ENCODE measurements at regions not wholly inside any gene's neighbourhood (a gene's known extent, or its start where the extent isn't known, plus 50 kb on each side); places are given as distances from the start of the nearest gene placed in this dataset.

- H3K79me2 ChIP-seq (ENCODE audit: control insufficient read depth in 1 of 2, insufficient read depth in 2 of 2, low read length in 2 of 2), result no peaks in the 10 kb centered on the region
- no peak overlapping the region for H3K56ac ChIP-seq (replicated peaks; ENCODE audit: insufficient read length, low read depth, low read length)
- no peak overlapping the region for H2BK15ac ChIP-seq (ENCODE audit: low read length)
- H3K23ac ChIP-seq (ENCODE audit: insufficient read length), result no peak overlapping the region
- no peak overlapping the region for H4K8ac ChIP-seq (ENCODE audit: extremely low read depth, insufficient read depth, low read length)
- no peaks in the 10 kb centered on the region for H3K23me2 ChIP-seq (ENCODE audit: low read depth, low read length)
- H3K18ac ChIP-seq (ENCODE audit: extremely low read depth, low read length), result no peak overlapping the region
- H2AK5ac ChIP-seq (ENCODE audit: low read depth, low read length), result no peak overlapping the region
- H2BK5ac ChIP-seq (ENCODE audit: low read depth, low read length), result no peak overlapping the region
- H4K20me1 ChIP-seq (replicated peaks in 1 of 2; ENCODE audit: control insufficient read depth in 1 of 2, insufficient read depth in 2 of 2, low read length in 2 of 2), result no peaks in the 10 kb centered on the region
- H3K4me3 ChIP-seq (ENCODE audit: extremely low read depth in 1 of 4, insufficient read depth in 2 of 4, low read depth in 3 of 4, low read length in 4 of 4), result no peak overlapping the region
- H2BK120ac ChIP-seq (replicated peaks; ENCODE audit: low read depth, low read length), result no peak overlapping the region
- H3K9ac ChIP-seq (replicated peaks in 1 of 4; ENCODE audit: extremely low read depth in 1 of 4, low read depth in 3 of 4, low read length in 3 of 4), result no peak overlapping the region
- H2AFZ ChIP-seq (ENCODE audit: low read length), result no peak overlapping the region
- H3K4me2 ChIP-seq (ENCODE audit: insufficient read depth in 1 of 2, low read depth in 2 of 2, low read length in 2 of 2), result no peak overlapping the region
- CTCF ChIA-PET (ENCODE audit: partially characterized antibody), result no interaction called here
- no peak overlapping the region for H2BK20ac ChIP-seq (ENCODE audit: low read length)
- H4K91ac ChIP-seq (replicated peaks; ENCODE audit: insufficient read length, low read length), result no peak overlapping the region
- H2BK12ac ChIP-seq (ENCODE audit: low read depth, low read length), result no peak overlapping the region
- no peaks in the 10 kb centered on the region for H3K27me3 ChIP-seq (replicated peaks in 1 of 4; ENCODE audit: control insufficient read depth in 3 of 4, extremely low read depth in 1 of 4, insufficient read depth in 3 of 4, low read length in 3 of 4)
- FAIRE-seq (no peak), DNase-seq (ENCODE audit: low read depth in 1 of 2, low spot score in 2 of 2) (no peak)
- no peak overlapping the region for H3K14ac ChIP-seq (ENCODE audit: insufficient read length)
- no peaks in the 10 kb centered on the region for H3K79me1 ChIP-seq (ENCODE audit: low read depth, low read length)
- WGBS, 2 experiments (ENCODE audit: extremely low coverage in 1 of 2, insufficient coverage in 1 of 2, insufficient read length in 1 of 2, insufficient replicate concordance in 2 of 2, low coverage in 1 of 2, low lambda C conversion rate in 2 of 2, missing lambda C conversion rate in 1 of 2), result 70% methylated on average over 1 of the region's 1 CpG; no CpG with 5 or more reads in 1 of the 2 experiments
- POLR2A ChIA-PET (ENCODE audit: partially characterized antibody), result no interaction called here
- H3K27ac ChIP-seq (ENCODE audit: low read depth, low read length), result no peak overlapping the region
- no peaks in the 10 kb centered on the region for H3K9me3 ChIP-seq (ENCODE audit: insufficient read depth in 2 of 2, low read depth in 1 of 2, low read length in 1 of 2)
- H3K4me1 ChIP-seq (replicated peaks in 1 of 4; ENCODE audit: control insufficient read depth in 3 of 4, insufficient read depth in 4 of 4, low read length in 3 of 4), result no peaks in the 10 kb centered on the region
- H4K5ac ChIP-seq (ENCODE audit: insufficient read length, low read depth, low read length), result no peak overlapping the region
- no peak overlapping the region for H3K4ac ChIP-seq (replicated peaks; ENCODE audit: insufficient read length, low read depth, low read length)
- H3K36me3 ChIP-seq (ENCODE audit: control insufficient read depth in 2 of 4, insufficient read depth in 4 of 4, low read length in 3 of 4), result no peaks in the 10 kb centered on the region
- TF ChIP-seq NANOG (IDR thresholded peaks at IDR 0.05; ENCODE audit: insufficient read depth, low read depth, low read length, poor library complexity, severe bottlenecking), result no peak
- no peak for TF ChIP-seq SAP30 (IDR thresholded peaks at IDR 0.05; ENCODE audit: insufficient read depth, insufficient replicate concordance, low read length)
- no peak for TF ChIP-seq EP300 (IDR thresholded peaks at IDR 0.05; ENCODE audit: borderline replicate concordance in 1 of 2, low read depth in 2 of 2, low read length in 2 of 2)
- no peak for TF ChIP-seq EGR1 (IDR thresholded peaks at IDR 0.05; ENCODE audit: borderline replicate concordance, low read depth, low read length)
- TF ChIP-seq BACH1 (IDR thresholded peaks at IDR 0.05; ENCODE audit: low read length), result no peak
- no peak for TF ChIP-seq CREB1 (IDR thresholded peaks at IDR 0.05)
- TF ChIP-seq KDM5A (IDR thresholded peaks at IDR 0.05; ENCODE audit: low read length), result no peak
- no peak for TF ChIP-seq FOSL1 (IDR thresholded peaks at IDR 0.05; ENCODE audit: insufficient read depth, low read depth, low read length)
- TF ChIP-seq ZNF274 (IDR thresholded peaks at IDR 0.05; ENCODE audit: borderline replicate concordance, extremely low read depth, low read length), result no peak
- TF ChIP-seq CTCF (IDR thresholded peaks at IDR 0.05; ENCODE audit: control extremely low read depth in 1 of 3, insufficient read depth in 1 of 3, low read depth in 1 of 3, low read length in 3 of 3), result no peak
These were observed 631.8 kb downstream of the TMTC2 start for GRCh38 chr12:83318386-83319098.

All from H1 (cell line).